C4-2B (cell line): ENCODE measurements at regions not wholly inside any gene's neighbourhood (a gene's known extent, or its start where the extent isn't known, plus 50 kb on each side); places are given as distances from the start of the nearest gene placed in this dataset.

Experiments
- CTCF ChIP-seq: fragments of 450-650 bp; conservative IDR thresholded peaks from 2 replicates; pipeline ENCODE4 v1.5.1; 2017; ENCODE audit warnings: mild to moderate bottlenecking
- ZFX ChIP-seq: fragments of 450-650 bp; IDR thresholded peaks from 2 replicates; pipeline ENCODE4 v1.6.1; 2017

- TF ChIP-seq CTCF (no peak), ZFX (no peak)
These were observed 291.3 kb downstream of the OGFRL1 start for GRCh38 chr6:71579902-71580301.
